Mucosa of gallbladder (tissue), 1 donor: ENCODE measurements at regions not wholly inside any gene's neighbourhood (a gene's known extent, or its start where the extent isn't known, plus 50 kb on each side); places are given as distances from the start of the nearest gene placed in this dataset.

Experiments used
- DNase-seq: peaks from one replicate; pipeline ENCODE4 v3.0.0-alpha.2; 2020; ENCODE audit warnings: low spot score
- donor health status: DM: no; HTN: no; CAD: no.

DNA sequence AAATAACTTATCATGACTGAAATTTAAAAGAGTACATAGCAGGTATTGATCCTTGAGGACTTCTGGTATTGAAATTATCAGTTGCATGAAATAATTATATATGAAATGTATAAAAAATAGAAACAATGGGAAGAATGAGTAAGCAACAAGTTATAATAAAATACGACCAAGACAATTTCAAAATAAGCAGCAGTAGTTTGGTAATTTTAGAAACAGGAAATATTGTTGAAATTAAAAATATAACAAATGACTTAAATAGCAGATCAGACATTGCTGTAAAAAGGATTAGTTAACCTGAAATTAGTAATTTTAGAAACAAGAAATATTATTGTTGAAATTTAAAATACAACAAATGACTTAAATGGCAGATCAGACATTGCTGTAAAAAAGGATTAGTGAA lies 152.3 kb downstream of the BTC start:
- DNase-seq = no peak

DNA sequence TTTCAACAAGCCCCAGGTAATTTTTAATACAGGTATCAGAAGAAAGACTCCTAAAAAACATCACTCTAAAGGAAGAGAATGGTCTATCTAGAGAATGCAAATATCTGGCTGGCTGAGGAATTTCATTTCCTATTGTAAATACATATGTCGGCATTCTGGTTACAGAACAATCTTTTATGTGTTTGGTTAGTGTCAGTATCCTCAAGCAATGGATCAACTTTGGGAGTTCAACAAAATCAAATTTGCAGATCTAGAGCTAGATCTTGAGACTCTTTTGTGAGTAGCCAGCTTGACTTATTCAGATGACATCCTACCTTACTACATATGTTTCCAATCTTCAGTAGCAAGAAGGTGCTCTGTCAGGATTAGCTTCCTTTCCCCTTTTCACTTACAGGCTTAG lies 145.1 kb downstream of the BTC start:
- no peak for DNase-seq

DNA sequence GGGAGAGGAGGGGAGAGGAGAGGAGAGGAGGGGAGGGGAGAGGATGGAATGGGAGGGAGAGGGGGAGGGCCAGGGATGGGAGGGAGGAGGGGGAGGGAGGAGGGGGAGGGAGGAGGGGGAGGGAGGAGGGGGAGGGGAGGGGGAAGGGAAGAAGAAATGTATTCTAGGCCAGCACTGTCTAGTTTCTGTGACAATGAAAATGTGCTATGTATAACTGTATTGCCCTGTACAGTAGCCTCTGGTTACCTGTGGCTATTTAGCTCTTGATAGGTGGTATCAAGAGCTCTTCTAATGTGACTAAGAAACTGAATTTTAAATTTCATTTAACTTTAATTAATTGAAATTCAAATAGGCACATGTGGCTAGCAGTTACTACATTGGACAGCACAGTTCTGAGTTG lies 143.1 kb downstream of the BTC start:
- no peak for DNase-seq

DNA sequence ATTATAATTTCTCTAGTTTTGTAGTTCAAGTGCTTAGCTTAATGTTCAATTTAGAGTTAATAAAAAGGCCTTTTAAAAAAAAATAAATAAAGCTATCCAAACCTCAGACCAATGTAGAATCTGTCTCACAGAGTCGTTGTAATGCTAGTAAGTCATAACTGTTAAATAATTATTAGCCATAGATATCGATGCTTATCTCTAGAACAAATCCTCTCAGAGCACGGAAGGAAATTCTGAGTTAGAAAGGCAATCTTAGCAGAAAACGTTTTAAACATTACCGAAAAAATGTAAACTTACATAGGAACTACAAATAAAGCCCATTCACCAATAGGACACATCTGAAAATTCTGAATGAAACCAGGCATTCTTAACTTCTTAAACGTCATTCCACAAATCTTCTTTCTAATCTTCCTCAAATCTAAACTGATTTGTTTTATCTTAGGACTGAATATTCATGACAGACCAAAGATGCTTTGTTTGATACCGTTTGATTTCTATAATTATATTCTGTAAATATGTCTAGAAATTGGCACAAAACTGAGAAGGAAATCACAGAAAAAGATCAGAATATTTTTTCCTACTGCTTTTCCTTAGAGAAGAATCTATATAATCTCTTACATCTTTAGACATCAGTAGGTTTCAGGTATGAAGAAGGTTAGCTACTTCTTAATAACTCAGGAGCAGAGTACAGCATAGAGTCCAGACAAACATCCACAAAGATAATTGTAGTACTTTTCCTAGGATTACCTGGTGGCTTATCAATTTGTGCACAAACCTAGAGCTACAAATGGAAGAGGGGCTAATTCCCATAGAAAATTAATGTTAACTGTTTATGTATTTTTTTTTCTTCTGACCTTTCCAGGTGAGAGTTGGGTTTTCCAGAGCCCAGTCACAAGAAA lies 140.7 kb downstream of the BTC start:
- DNase-seq = no peak

DNA sequence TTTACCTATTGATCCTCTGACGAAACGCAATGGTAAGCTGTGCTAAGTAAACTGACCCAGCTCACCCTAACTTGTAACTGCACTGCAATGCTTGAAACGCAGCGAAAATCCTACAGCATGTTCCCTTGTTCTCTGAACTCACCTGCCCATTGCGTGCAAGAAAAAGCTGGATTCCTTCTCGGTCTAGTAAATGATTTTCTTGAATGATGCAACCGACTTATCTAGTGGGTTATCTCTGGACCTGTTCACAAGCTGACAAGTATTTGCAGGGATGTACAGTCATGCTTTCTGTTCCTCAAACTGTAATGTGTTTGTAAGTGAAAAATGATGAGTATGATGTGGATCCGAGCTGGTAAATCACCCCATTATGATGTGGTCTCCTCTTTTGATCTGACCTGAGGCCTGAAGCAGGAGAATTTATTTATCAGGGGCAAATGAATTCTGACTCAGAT lies 140.1 kb downstream of the BTC start:
- peak; percentile 88 for DNase-seq

DNA sequence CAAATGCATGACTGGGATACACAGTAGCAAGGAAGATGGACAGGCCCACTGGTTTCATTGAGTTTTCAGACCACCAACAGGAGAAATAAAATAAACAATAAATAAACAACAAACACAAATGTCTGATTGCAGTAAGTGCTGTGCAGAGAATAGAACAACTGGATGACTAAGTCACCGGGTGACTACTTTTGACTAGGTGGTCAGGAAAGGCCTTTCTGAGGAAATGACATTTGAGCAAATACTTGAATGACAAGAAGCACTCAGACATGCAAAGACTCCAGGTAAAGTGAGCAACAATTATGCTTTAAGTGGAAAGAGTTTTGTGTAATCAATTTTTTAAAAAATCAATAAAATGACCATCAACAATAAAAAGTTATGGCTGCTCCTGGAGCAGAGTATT lies 137.7 kb downstream of the BTC start:
- DNase-seq = no peak

DNA sequence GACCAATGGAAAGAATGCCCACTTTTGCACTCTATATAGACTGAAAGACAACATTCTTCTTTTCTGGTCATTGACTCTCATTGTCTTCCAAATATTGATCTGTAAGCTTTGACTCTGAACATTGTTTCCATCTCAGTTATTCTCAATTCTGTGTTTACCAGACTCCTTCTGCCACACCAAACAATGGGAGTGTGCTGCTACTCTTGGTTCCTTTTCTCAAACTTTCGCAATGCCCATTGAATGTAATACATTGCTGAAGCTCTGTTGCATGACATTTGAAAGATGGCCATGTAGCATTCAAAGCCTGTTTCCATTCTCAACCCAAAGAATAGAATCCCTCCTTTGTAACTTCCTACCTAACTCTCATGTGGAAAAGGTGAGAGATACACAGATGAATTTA lies 136.2 kb downstream of the BTC start:
- no peak for DNase-seq

DNA sequence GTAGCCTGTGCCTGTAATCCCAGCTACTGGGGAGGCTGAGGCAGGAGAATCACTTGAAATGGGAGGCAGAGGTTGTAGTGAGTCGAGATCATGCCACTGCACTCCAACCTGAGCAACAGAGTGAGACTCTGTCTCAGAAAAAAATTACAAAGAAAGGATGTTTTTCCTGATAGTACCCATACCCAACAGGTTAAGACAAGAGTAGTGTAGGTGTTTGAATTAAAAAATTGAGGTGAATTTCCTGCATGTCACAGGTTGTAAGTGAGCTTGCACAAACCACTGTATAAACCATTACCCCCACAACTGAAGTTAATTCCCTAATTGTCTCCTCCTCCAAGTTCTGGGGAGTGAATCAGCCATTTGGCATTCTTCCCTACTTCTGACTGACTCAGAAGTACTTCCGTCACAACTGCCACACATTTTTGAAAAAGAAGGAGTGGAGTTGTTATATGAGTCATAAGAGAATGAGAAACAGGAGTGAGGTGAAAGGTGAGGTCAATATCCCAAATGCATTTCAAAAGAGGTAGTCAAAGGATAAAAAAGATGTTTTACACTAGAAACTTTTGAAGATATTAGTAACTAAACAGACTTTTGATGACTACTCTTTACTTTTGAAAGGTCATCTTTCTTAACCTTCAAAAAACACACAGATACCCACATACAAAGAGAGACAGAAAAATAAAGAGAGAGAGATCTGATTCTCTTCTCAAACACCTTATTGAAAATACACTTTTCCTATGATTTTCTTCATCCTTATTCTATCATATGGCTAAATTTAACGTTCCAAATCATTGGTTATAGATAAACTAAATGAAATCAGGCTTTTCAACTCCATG lies 134.5 kb downstream of the BTC start:
- peak; percentile 70 for DNase-seq

DNA sequence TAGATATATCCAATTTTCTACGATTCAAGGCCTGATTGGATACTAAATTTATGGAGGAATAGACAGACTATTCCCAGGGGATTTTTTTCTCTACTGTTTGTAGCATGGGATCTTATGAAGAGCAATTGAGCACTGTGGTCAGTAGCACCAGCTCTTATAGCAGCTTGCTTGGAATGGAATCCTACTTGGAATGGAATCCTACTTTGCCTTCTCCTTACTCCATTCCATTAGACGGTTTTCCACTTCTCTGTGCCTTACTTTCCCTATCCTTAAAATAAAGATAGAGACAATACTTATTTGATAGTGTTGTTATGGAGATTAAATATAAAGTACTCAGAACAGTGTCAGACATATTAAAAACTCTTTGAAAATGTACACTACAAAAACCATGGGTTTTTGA lies 133.5 kb downstream of the BTC start:
- no peak for DNase-seq

DNA sequence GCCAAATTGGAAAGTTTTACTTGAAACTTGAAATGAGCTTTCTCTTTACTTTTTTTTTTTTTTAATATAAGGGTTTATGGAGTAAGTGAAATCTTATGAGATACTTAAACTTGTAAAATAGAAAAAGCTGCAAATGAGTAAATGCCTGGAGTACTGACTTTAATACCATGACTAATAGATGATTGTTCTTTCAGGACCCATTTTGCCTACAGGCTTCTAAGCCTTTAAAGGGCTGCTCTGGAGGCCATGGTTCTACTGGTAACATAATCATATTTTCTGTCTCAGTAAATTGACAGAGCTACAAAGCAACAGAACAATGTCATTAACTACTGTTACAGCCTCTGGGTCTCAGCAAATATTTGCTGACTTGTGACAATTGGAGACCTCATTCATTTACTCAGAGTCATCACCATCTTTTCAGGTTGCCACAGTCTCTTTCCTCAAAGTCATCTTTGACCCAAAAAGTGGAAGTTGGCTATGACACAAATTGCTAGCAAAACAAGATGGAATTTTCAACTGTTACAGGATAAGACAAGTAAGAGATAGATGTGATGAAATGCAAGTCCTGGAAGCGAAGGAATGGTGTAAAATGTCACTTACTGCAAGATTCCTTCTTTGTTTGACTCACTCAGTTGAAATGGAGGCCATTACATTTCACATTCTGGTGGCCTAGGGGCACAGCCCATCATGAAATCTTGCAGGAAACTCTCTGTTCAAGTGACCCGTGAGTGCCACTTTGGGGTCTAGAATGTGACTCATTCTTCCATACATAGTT lies 132.7 kb downstream of the BTC start:
- DNase-seq = no peak

DNA sequence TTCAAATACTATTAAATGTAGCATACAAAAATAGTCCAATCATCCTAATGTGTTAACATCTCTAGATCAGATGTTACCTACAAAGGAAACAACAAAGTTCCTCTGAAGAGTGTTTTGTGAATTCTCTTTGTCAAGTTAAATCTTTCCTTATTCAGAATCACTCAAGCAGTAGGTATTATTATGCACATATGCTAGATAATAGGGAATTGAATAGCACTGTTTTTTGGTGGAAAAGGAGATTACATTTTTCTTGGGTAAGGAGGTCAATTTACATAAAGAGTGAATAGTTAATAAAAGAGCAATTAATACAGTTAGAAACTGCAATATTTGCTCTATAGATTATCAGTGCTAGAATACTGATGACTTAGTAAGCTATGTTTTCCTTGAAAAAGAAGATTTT lies 130.7 kb downstream of the BTC start:
- no peak for DNase-seq

DNA sequence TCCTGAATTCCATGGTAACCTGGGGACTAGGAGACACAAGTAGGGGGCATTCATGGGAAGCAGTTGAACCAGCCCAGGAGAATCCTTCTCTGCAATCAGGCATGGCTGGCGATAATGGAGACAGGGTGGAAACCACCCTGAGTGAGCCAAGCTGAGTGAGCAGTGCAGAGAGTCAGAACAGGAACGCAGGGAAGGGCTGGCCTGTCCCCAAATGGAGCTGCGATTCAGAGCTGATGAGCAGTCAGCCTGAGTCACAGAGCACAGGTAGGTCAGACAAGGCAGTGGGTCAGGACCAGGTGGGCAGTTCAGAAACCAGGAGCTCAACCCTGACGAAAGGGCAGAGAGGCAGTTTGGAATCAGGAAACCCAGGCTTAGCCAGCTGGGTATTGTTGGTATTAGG lies 129.0 kb downstream of the BTC start:
- DNase-seq = no peak

DNA sequence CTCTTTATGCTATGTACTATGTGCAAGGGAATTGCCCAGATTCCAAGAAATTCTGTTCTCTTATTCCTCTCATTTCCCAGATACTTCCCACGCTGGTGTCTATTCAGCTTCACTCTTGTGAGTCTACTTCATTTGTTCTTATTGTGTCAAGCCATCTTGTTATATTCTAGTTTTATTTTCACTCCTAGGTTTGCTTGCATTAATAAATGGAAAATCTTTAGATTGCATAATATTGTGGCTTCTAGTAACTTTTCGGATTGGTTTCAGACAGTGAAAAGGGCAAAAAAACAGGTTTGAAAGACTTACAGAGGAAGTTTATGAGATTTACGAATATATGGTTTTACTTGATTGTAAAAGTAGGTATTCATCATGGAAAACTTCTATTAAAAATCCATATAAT lies 128.4 kb downstream of the BTC start:
- DNase-seq = no peak

DNA sequence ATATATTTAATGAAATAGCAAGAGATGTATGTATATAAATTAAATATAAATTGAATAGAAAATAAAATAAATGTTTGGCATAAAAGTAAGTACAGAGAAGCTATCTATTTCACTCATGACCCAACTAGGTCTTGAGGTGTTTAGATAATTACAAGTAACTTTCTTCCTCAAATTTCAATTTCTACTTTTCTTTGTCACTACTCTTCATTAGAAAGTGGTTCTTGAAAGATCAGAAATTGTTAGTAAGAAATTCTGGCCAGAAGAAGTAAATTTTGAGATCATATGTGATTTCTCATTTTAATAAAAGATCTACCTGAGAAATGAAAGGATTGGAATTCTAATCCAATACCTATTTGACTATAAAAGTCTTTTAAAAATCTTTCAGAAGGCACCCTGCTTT lies 126.9 kb downstream of the BTC start:
- DNase-seq = no peak

DNA sequence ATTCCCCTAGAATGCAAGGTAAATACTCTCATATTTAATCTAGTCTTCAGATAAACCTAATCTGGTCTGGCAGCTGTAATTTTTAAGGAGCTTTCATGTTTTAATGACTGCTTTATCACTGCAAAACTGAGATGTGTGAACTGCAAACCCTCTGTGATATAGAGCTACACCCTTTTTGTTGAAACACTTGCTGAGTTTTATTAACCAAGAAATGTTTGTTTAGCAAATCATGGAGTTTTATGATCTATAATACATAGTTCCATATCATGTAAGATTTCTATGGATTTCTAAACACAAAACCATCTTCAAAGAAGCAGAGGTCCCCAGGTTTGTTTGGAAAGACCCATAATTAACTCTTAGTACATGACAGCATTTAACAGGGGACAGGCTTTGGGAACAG lies 126.4 kb downstream of the BTC start:
- no peak for DNase-seq

DNA sequence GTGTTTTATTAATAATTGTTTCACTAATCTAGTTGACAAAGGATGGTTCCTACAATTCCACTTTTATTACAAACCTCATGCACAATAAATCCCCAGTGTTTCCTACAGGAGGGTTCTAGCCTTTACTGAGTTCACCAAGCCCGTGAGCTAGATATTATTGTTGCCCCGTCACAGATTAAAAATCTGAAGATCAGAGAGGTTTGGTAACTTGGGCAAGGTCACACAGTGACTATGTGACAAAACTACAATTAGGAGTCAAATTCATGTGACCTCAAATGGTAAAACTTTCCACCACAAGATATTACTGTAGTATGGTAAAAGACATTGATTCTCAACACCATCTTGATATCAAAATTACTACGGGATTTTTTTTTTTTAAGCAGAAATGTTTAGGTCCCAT lies 124.6 kb downstream of the BTC start:
- DNase-seq = no peak

DNA sequence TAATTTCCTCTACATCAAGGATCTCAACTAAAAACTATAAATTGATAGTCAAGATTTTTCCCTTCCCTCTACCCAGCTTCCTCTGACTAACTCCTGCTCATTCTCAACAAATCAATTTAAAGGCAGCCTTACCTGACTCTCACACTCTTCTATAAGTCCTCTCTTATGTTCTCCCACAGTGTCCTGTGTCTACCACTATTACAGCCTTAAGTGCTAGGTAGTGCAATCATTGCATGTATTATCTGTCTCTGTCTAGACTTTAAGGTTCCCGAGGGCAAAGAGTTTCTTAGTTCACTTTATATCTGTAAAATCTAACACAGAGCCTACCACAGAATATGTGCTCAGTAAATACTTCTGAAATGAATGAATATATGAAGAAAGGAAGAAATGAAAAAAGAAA lies 123.7 kb downstream of the BTC start:
- no peak for DNase-seq

DNA sequence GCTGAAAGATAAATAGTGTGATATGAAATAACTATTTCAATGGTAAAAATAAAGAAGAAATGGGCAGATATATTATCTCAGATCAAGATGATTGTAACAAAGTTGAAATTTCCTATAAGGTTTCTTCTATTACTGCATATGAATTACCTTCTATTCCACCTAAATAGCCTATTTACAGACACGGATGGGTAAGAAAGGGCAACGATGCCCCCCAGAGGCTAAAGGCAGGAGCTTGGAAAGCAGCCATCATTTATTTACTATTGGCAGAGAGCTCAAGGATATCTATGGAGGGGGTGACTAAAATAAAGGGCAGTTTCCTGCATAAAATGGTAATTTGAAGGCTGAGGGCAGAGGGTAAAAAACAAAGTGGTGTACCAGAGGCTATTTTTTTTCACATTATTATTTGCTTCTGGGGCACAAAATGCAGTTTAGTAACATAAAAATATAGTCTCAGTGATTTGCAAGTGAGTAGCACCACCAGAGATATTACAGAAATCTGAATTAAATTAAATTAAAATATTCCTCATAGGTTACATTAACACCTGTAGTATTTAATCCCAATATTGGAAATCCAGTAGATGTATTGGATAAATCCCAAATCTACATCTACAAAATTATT lies 123.1 kb downstream of the BTC start:
- peak; percentile 58 for DNase-seq

DNA sequence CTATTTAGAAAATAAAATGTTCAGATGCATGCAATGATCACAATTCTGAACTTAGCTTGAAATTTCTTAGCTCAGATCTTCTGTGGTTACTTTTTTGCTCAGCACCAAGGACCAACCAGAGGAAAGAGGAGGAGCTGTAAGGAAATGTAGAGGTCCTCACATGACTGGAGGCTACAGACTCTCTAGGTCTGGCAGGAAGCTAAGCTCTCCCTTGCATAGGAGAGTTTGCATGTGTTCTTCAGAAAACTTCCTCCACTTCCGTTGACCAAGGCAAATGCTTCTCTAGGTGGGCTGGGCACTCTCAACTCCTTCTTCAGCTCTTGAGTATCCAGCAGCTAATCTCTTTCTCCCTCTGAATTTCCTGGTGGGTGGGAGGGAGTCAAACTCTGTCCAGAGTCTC lies 119.6 kb downstream of the BTC start:
- DNase-seq = no peak

DNA sequence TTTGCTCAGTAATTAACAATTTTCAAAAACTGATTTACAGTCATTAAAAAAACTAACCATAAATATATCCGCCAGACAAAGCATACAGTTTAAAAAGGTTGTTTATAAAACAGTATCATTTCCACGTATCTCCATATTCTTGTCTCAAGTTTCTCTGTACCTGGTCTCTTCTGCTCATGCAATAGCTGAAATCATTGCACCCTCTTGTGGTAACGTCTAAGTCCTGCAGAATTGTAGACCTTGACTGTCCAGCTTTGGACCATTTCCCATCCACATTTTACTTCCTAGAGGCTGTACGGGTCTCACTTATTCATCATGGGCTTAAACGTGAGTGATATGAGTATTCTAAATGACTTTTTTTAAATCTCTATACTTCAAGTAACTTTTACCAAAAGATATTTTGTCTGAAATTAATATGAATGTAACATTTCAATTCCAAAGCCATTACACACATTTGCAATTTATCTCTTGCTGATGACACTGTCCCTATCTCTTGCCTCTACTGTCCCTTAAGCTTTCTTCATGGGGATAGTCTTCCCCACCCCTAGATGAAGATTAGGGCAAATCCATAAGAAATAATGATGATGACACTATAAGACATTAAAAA lies 118.5 kb downstream of the BTC start:
- peak; percentile 33 for DNase-seq
